HepG2 (cell line): ENCODE measurements at regions not wholly inside any gene's neighbourhood (a gene's known extent, or its start where the extent isn't known, plus 50 kb on each side); places are given as distances from the start of the nearest gene placed in this dataset.

Source experiments
- CCAR2 ChIP-seq: fragments of 200-400 bp; formaldehyde crosslinking; optimal IDR thresholded peaks from 2 replicates; pipeline ENCODE3; 2018; ENCODE audit warnings: low read depth, mild to moderate bottlenecking, low read length, moderate library complexity
- CENPT ChIP-seq: sonication (generic); formaldehyde crosslinking; IDR thresholded peaks from 2 replicates; pipeline ENCODE4 v1.8.0; 2022; ENCODE audit warnings: low read depth, mild to moderate bottlenecking, moderate library complexity, missing genetic modification reagents
- FOXA3 ChIP-seq: IDR thresholded peaks from 2 replicates; pipeline ENCODE4 v1.6.1; 2016; ENCODE audit warnings: missing genetic modification reagents, missing compliant biosample characterization
- HDAC6 ChIP-seq: fragments of 200-600 bp; sonication (generic); IDR thresholded peaks from 2 replicates; pipeline ENCODE4 v1.7.0; 2017; ENCODE audit warnings: mild to moderate bottlenecking, antibody characterized with exemption, low read length, low read depth
- MIER3 ChIP-seq: IDR thresholded peaks from 2 replicates; pipeline ENCODE4 v1.6.1; 2016; ENCODE audit warnings: missing compliant biosample characterization, borderline replicate concordance
- NFE2 ChIP-seq: sonication (generic); formaldehyde crosslinking; IDR thresholded peaks from 2 replicates; pipeline ENCODE4 v1.4.0; 2020; ENCODE audit warnings: missing genetic modification reagents
- PAX8 ChIP-seq: sonication (generic); formaldehyde crosslinking; IDR thresholded peaks from 2 replicates; pipeline ENCODE4 v1.8.0; 2022; ENCODE audit warnings: mild to moderate bottlenecking, missing genetic modification reagents, borderline replicate concordance
- ZNF33B ChIP-seq: sonication (generic); formaldehyde crosslinking; IDR thresholded peaks from 2 replicates; pipeline ENCODE4 v1.5.1; 2020; ENCODE audit warnings: mild to moderate bottlenecking, missing genetic modification reagents
- ZNF879 ChIP-seq: sonication (generic); formaldehyde crosslinking; IDR thresholded peaks from 2 replicates; pipeline ENCODE4 v1.8.1; 2023; ENCODE audit warnings: missing genetic modification reagents
- TF ChIP-seq, protein P1 (sequence below): sonication (generic); formaldehyde crosslinking; conservative IDR thresholded peaks from 2 replicates; pipeline ENCODE4 v1.4.0; 2020; ENCODE audit warnings: missing genetic modification reagents
- TF ChIP-seq, protein P2 (sequence below): sonication (generic); formaldehyde crosslinking; conservative IDR thresholded peaks from 2 replicates; pipeline ENCODE4 v1.4.0; 2020; ENCODE audit warnings: mild to moderate bottlenecking, missing genetic modification reagents, moderate library complexity
- TF ChIP-seq, protein P3 (sequence below): sonication (generic); formaldehyde crosslinking; IDR thresholded peaks from 2 replicates; pipeline ENCODE4 v1.5.1; 2020; ENCODE audit warnings: missing genetic modification reagents, mild to moderate bottlenecking, borderline replicate concordance
- TF ChIP-seq, protein P4 (sequence below): sonication (generic); formaldehyde crosslinking; IDR thresholded peaks from 2 replicates; pipeline ENCODE4 v1.4.0; 2020; ENCODE audit warnings: missing genetic modification reagents, borderline replicate concordance
- TF ChIP-seq, protein P5 (sequence below): sonication (generic); formaldehyde crosslinking; IDR thresholded peaks from 2 replicates; pipeline ENCODE4 v1.8.0; 2022; ENCODE audit warnings: missing genetic modification reagents, mild to moderate bottlenecking, inconsistent platforms, borderline replicate concordance
- TF ChIP-seq, protein P6 (sequence below): sonication (generic); formaldehyde crosslinking; IDR thresholded peaks from 2 replicates; pipeline ENCODE4 v1.8.1; 2022; ENCODE audit warnings: mild to moderate bottlenecking, missing genetic modification reagents

DNA sequence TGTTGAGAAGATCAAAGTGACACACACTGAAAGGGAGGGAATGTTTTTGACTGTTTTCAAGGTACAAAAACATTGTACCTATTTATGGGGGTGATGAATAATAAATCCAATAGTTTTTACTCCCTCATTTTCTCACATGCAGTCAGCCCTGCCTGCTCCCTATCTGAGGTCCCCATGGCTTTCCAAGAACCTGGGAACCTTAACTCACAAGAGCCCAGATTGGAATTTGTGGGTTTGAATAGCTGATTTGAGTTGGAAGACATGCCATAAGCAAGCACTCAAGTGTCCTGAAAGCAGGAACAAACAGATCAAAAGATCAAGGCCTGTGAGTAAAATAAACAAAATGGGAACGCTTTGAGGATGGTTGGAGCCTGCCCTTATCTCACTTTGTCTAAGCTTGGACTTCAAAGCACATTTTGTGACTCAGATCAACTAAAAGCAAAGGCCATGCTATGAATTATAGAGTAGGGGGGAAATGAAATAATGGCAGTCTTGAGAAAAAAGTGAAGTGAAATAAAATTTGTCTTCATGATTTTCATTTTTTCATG, 136.6 kb downstream of the LYPLAL1 start (continued):
- TF ChIP-seq, protein P1, sequence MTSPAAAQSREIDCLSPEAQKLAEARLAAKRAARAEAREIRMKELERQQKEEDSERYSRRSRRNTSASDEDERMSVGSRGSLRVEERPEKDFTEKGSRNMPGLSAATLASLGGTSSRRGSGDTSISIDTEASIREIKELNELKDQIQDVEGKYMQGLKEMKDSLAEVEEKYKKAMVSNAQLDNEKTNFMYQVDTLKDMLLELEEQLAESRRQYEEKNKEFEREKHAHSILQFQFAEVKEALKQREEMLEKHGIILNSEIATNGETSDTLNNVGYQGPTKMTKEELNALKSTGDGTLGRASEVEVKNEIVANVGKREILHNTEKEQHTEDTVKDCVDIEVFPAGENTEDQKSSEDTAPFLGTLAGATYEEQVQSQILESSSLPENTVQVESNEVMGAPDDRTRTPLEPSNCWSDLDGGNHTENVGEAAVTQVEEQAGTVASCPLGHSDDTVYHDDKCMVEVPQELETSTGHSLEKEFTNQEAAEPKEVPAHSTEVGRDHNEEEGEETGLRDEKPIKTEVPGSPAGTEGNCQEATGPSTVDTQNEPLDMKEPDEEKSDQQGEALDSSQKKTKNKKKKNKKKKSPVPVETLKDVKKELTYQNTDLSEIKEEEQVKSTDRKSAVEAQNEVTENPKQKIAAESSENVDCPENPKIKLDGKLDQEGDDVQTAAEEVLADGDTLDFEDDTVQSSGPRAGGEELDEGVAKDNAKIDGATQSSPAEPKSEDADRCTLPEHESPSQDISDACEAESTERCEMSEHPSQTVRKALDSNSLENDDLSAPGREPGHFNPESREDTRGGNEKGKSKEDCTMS (CRISPR knock-in tag): no peak
- TF ChIP-seq ZNF33B (CRISPR knock-in tag): no peak
- peak; percentile 91 for TF ChIP-seq FOXA3 (CRISPR knock-in tag)
- TF ChIP-seq PAX8 (CRISPR knock-in tag): no peak
- no peak for TF ChIP-seq NFE2 (CRISPR knock-in tag)
- TF ChIP-seq, protein P2, sequence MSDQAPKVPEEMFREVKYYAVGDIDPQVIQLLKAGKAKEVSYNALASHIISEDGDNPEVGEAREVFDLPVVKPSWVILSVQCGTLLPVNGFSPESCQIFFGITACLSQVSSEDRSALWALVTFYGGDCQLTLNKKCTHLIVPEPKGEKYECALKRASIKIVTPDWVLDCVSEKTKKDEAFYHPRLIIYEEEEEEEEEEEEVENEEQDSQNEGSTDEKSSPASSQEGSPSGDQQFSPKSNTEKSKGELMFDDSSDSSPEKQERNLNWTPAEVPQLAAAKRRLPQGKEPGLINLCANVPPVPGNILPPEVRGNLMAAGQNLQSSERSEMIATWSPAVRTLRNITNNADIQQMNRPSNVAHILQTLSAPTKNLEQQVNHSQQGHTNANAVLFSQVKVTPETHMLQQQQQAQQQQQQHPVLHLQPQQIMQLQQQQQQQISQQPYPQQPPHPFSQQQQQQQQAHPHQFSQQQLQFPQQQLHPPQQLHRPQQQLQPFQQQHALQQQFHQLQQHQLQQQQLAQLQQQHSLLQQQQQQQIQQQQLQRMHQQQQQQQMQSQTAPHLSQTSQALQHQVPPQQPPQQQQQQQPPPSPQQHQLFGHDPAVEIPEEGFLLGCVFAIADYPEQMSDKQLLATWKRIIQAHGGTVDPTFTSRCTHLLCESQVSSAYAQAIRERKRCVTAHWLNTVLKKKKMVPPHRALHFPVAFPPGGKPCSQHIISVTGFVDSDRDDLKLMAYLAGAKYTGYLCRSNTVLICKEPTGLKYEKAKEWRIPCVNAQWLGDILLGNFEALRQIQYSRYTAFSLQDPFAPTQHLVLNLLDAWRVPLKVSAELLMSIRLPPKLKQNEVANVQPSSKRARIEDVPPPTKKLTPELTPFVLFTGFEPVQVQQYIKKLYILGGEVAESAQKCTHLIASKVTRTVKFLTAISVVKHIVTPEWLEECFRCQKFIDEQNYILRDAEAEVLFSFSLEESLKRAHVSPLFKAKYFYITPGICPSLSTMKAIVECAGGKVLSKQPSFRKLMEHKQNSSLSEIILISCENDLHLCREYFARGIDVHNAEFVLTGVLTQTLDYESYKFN: peak; percentile 97
- TF ChIP-seq, protein P3, sequence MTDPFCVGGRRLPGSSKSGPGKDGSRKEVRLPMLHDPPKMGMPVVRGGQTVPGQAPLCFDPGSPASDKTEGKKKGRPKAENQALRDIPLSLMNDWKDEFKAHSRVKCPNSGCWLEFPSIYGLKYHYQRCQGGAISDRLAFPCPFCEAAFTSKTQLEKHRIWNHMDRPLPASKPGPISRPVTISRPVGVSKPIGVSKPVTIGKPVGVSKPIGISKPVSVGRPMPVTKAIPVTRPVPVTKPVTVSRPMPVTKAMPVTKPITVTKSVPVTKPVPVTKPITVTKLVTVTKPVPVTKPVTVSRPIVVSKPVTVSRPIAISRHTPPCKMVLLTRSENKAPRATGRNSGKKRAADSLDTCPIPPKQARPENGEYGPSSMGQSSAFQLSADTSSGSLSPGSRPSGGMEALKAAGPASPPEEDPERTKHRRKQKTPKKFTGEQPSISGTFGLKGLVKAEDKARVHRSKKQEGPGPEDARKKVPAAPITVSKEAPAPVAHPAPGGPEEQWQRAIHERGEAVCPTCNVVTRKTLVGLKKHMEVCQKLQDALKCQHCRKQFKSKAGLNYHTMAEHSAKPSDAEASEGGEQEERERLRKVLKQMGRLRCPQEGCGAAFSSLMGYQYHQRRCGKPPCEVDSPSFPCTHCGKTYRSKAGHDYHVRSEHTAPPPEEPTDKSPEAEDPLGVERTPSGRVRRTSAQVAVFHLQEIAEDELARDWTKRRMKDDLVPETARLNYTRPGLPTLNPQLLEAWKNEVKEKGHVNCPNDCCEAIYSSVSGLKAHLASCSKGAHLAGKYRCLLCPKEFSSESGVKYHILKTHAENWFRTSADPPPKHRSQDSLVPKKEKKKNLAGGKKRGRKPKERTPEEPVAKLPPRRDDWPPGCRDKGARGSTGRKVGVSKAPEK: no peak
- peak; percentile 85; the same call in 1 of the 2 replicates for TF ChIP-seq MIER3 (CRISPR knock-in tag)
- no peak for TF ChIP-seq ZNF879 (CRISPR knock-in tag)
- TF ChIP-seq, protein P4, sequence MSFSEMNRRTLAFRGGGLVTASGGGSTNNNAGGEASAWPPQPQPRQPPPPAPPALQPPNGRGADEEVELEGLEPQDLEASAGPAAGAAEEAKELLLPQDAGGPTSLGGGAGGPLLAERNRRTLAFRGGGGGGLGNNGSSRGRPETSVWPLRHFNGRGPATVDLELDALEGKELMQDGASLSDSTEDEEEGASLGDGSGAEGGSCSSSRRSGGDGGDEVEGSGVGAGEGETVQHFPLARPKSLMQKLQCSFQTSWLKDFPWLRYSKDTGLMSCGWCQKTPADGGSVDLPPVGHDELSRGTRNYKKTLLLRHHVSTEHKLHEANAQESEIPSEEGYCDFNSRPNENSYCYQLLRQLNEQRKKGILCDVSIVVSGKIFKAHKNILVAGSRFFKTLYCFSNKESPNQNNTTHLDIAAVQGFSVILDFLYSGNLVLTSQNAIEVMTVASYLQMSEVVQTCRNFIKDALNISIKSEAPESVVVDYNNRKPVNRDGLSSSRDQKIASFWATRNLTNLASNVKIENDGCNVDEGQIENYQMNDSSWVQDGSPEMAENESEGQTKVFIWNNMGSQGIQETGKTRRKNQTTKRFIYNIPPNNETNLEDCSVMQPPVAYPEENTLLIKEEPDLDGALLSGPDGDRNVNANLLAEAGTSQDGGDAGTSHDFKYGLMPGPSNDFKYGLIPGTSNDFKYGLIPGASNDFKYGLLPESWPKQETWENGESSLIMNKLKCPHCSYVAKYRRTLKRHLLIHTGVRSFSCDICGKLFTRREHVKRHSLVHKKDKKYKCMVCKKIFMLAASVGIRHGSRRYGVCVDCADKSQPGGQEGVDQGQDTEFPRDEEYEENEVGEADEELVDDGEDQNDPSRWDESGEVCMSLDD (CRISPR knock-in tag): peak; percentile 62; the same call in 1 of the 2 replicates
- TF ChIP-seq CENPT (CRISPR knock-in tag): no peak
- TF ChIP-seq HDAC6: no peak
- TF ChIP-seq, protein P5, sequence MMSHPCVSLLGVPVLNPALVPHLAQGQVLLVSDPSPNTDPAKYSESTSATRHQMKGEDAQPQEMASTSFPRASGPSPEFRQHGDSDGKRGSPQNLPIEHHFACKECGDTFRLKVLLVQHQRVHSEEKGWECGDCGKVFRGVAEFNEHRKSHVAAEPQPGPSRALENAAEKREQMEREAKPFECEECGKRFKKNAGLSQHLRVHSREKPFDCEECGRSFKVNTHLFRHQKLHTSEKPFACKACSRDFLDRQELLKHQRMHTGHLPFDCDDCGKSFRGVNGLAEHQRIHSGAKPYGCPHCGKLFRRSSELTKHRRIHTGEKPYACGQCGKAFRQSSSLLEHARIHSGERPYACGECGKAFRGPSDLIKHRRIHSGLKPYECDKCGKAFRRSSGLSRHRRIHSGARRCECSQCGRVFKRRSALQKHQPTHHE (CRISPR knock-in tag): no peak
- no peak for TF ChIP-seq CCAR2
- TF ChIP-seq, protein P6, sequence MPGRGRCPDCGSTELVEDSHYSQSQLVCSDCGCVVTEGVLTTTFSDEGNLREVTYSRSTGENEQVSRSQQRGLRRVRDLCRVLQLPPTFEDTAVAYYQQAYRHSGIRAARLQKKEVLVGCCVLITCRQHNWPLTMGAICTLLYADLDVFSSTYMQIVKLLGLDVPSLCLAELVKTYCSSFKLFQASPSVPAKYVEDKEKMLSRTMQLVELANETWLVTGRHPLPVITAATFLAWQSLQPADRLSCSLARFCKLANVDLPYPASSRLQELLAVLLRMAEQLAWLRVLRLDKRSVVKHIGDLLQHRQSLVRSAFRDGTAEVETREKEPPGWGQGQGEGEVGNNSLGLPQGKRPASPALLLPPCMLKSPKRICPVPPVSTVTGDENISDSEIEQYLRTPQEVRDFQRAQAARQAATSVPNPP (CRISPR knock-in tag): no peak
